GM12878 (cell line): ENCODE measurements at regions not wholly inside any gene's neighbourhood (a gene's known extent, or its start where the extent isn't known, plus 50 kb on each side); places are given as distances from the start of the nearest gene placed in this dataset.

Experiments
- ATAC-seq: fragments of 200-7000 bp; cut with Tn5 transposase; 3 replicates; pipeline ENCODE4 v1.9.1; 2020; ENCODE audit warnings: mild to moderate bottlenecking, moderate library complexity
- BruUV-seq: library from RNA; stranded (reverse); fragments of 400-500 nt; replicated peaks from 2 replicates; lab custom pipeline; 2021; lab: Mats Ljungman, UMichigan
- CTCF ChIA-PET: fragments of 300-600 bp; sonication (Branson Sonifier 250); formaldehyde crosslinking; extraction: SDS; loops from one replicate; lab custom pipeline; 2021; ENCODE audit warnings: inconsistent platforms; lab: Yijun Ruan, JAX
- POLR2A ChIA-PET: fragments of 350-600 bp; formaldehyde crosslinking; extraction: SDS; loops from one replicate; lab custom pipeline; 2021; ENCODE audit warnings: inconsistent platforms; lab: Charles Lee
- RAD21 ChIA-PET: fragments of 300-600 bp; sonication (Branson Sonifier 250); formaldehyde crosslinking; loops from one replicate; lab custom pipeline; 2023; ENCODE audit warnings: antibody characterized with exemption; ENCODE audit not compliant: unreplicated experiment; lab: Charles Lee
- SMC1A ChIA-PET: fragments of 300-600 bp; sonication (Branson Sonifier 250); formaldehyde crosslinking; loops from one replicate; lab custom pipeline; 2023; ENCODE audit not compliant: unreplicated experiment, uncharacterized antibody; lab: Charles Lee
- DNase-seq: peaks from one replicate; pipeline ENCODE4 v3.0.0-alpha.2; 2011; ENCODE audit warnings: low read depth, low spot score
- FAIRE-seq: peaks from 3 replicates; lab custom pipeline; 2011; peaks lifted over from hg19 to GRCh38; lab: Jason Lieb, UNC
- H2AFZ ChIP-seq: 2 replicates; pipeline ENCODE4 v1.6.0; 2011; ENCODE audit warnings: low read depth, low read length, control low read depth; ENCODE audit not compliant: control insufficient read depth
- H3K27ac ChIP-seq: 2 replicates; pipeline ENCODE4 v1.5.1; 2011; ENCODE audit warnings: control low read depth; ENCODE audit not compliant: control insufficient read depth, insufficient read depth
- H3K27me3 ChIP-seq, 2 experiments: replicated peaks in 1 of 2; 2 replicates each; pipeline versions ENCODE4 v1.6.0 to v1.6.1; 2011; ENCODE audit warnings: low read length in 1 of 2; ENCODE audit not compliant: control insufficient read depth in 2 of 2, insufficient read depth in 2 of 2
- H3K36me3 ChIP-seq, 2 experiments: 2 replicates each; pipeline ENCODE4 v1.5.1; 2011; ENCODE audit warnings: low read length in 1 of 2; ENCODE audit not compliant: control insufficient read depth in 2 of 2, insufficient read depth in 2 of 2
- H3K4me1 ChIP-seq: 2 replicates; pipeline ENCODE4 v1.6.1; 2011; ENCODE audit warnings: mild to moderate bottlenecking, low read length, moderate library complexity, mixed read lengths; ENCODE audit not compliant: control insufficient read depth, insufficient read depth
- H3K4me2 ChIP-seq: 2 replicates; pipeline ENCODE4 v1.6.0; 2011; ENCODE audit warnings: control low read depth; ENCODE audit not compliant: control insufficient read depth, insufficient read depth
- H3K4me3 ChIP-seq: fragments of 200-600 bp; sonication (generic); 2 replicates; pipeline ENCODE4 v1.5.1; 2016
- H3K79me2 ChIP-seq: 2 replicates; pipeline ENCODE4 v1.6.0; 2011; ENCODE audit warnings: low read length; ENCODE audit not compliant: control insufficient read depth, insufficient read depth
- H3K9ac ChIP-seq: 2 replicates; pipeline ENCODE4 v1.8.0; 2011; ENCODE audit warnings: low read length, control low read depth, mixed read lengths; ENCODE audit not compliant: control insufficient read depth, insufficient read depth
- H3K9me3 ChIP-seq: replicated peaks from 3 replicates; pipeline ENCODE4 v1.5.1; 2011; ENCODE audit warnings: mild to moderate bottlenecking, low read length; ENCODE audit not compliant: control insufficient read depth, insufficient read depth
- H4K20me1 ChIP-seq: 2 replicates; pipeline ENCODE4 v1.6.0; 2011; ENCODE audit not compliant: control insufficient read depth, insufficient read depth
- ZBTB40 ChIP-seq: fragments of 450-650 bp; IDR thresholded peaks from 2 replicates; pipeline ENCODE4 v1.6.1; 2016; ENCODE audit warnings: mild to moderate bottlenecking, moderate library complexity, borderline replicate concordance
- in situ Hi-C: fragments of 300-500 bp; cut with MboI; formaldehyde crosslinking; loops from 9 replicates; pipeline ENCODE4 v1.14.3; 2018; ENCODE audit warnings: mixed read lengths
- intact Hi-C: fragments of 100-400 bp; cut with micrococcal nuclease; formaldehyde crosslinking; loops from one replicate; pipeline ENCODE4 v1.14.2; 2022; ENCODE audit not compliant: unreplicated experiment
- TF ChIP-seq, protein P1 (sequence below): IDR thresholded peaks from 2 replicates; pipeline ENCODE4 v1.6.1; 2011; ENCODE audit warnings: borderline replicate concordance, low read depth, mild to moderate bottlenecking, moderate library complexity, low read length; ENCODE audit not compliant: insufficient read depth, poor library complexity, severe bottlenecking

GRCh38 chr13:33971562-33971819 lies 153.5 kb downstream of the RFC3 start:
- CTCF ChIA-PET: no interaction called here
- no peaks in the 10 kb centered on the region for H3K9me3 ChIP-seq
- intact Hi-C loops: no loop called here
- TF ChIP-seq ZBTB40: peak; percentile 37; the same call in 1 of the 2 replicates
- TF ChIP-seq, protein P1, sequence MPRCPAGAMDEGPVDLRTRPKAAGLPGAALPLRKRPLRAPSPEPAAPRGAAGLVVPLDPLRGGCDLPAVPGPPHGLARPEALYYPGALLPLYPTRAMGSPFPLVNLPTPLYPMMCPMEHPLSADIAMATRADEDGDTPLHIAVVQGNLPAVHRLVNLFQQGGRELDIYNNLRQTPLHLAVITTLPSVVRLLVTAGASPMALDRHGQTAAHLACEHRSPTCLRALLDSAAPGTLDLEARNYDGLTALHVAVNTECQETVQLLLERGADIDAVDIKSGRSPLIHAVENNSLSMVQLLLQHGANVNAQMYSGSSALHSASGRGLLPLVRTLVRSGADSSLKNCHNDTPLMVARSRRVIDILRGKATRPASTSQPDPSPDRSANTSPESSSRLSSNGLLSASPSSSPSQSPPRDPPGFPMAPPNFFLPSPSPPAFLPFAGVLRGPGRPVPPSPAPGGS: no peak
- TF ChIP-seq, all 136 proteins: peak for 1
- SMC1A ChIA-PET: interaction anchor here (0.8 kb wide), 1 partner anchor 22 kb away, joined by 3 read pairs; no protein-coding TSS in a partner anchor
- Histone ChIP-seq H4K20me1 (no peaks in the 10 kb centered on the region), H3K27ac (no peak overlapping the region), H3K36me3 (no peaks in the 10 kb centered on the region), H3K4me2 (no peak overlapping the region), H3K4me3 (no peak overlapping the region), H3K79me2 (no peaks in the 10 kb centered on the region), H2AFZ (no peak overlapping the region), H3K27me3 (no peaks in the 10 kb centered on the region), H3K9ac (no peak overlapping the region), H3K4me1 (no peaks in the 10 kb centered on the region)
- FAIRE-seq: no peak
- no peak for ATAC-seq
- BruUV-seq: no TSS peak
- POLR2A ChIA-PET: no interaction called here
- no peak for DNase-seq
- in situ Hi-C loops: no loop called here
- RAD21 ChIA-PET: no interaction called here
